ENCODE measurements at regions not wholly inside any gene's neighbourhood (a gene's known extent, or its start where the extent isn't known, plus 50 kb on each side); places are given as distances from the start of the nearest gene placed in this dataset.

DNA sequence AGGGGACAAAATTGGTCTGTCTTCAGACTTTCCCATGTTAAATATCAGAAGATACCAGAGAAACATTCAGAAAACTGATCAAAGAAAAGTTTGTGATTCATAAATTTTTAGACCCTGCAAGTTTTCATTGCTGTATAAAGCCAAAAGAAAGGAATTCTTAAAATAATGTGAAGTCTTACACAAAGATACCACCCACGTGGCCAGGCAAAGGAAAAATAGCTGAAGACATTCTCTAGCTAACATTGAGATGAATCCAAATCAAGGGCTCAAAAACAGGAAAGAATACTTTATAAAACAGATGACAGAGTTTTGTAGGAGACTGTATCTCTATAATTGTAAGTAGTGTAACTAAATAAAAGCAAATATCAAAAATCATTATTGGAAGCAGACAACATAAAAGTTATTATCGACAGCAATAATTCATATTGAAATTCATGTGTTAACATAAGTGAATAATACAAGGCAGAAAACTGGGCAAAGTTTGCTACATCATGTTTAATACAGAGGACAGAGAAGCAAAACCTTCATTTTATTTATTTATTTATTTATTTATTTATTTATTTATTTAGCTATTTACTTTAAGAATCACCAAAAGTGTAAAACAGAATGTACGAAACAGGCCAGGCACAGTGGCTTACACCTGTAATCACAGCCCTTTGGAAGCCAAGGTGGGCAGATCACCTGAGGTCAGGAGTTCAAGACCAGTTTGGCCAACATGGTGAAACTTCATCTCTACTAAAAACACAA is 204.6 kb upstream of the SLIT2 start:
- TF ChIP-seq, protein P1, sequence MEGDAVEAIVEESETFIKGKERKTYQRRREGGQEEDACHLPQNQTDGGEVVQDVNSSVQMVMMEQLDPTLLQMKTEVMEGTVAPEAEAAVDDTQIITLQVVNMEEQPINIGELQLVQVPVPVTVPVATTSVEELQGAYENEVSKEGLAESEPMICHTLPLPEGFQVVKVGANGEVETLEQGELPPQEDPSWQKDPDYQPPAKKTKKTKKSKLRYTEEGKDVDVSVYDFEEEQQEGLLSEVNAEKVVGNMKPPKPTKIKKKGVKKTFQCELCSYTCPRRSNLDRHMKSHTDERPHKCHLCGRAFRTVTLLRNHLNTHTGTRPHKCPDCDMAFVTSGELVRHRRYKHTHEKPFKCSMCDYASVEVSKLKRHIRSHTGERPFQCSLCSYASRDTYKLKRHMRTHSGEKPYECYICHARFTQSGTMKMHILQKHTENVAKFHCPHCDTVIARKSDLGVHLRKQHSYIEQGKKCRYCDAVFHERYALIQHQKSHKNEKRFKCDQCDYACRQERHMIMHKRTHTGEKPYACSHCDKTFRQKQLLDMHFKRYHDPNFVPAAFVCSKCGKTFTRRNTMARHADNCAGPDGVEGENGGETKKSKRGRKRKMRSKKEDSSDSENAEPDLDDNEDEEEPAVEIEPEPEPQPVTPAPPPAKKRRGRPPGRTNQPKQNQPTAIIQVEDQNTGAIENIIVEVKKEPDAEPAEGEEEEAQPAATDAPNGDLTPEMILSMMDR (IDR thresholded peaks at IDR 0.05) = no peak
- no peak for TF ChIP-seq POLR2A (IDR thresholded peaks at IDR 0.05)
- no peak for TF ChIP-seq POLR2AphosphoS5 (IDR thresholded peaks at IDR 0.05)
- no peak for TF ChIP-seq EP300 (IDR thresholded peaks at IDR 0.05; ENCODE audit: low read depth)

Measured in transverse colon (tissue), 4 donors.